Smooth muscle cell (in vitro differentiated cells): ENCODE measurements at regions not wholly inside any gene's neighbourhood (a gene's known extent, or its start where the extent isn't known, plus 50 kb on each side); places are given as distances from the start of the nearest gene placed in this dataset.

Source experiments
- DNase-seq: peaks from one replicate; lab custom pipeline; 2025; ENCODE audit not compliant: unreplicated experiment; lab: John Stamatoyannopoulos, UW
- H2AFZ ChIP-seq: fragments of 200-600 bp; sonication (generic); 2 replicates; pipeline ENCODE4 v1.6.0; 2016; ENCODE audit warnings: antibody characterized with exemption, low read depth, mild to moderate bottlenecking
- H3F3A ChIP-seq: fragments of 200-600 bp; sonication (generic); 2 replicates; pipeline ENCODE4 v1.6.0; 2017; ENCODE audit warnings: antibody characterized with exemption, low read depth
- H3K27ac ChIP-seq: fragments of 200-600 bp; sonication (generic); 2 replicates; pipeline ENCODE4 v1.5.1; 2016; ENCODE audit warnings: low read depth, mild to moderate bottlenecking
- H3K27me3 ChIP-seq: fragments of 200-600 bp; sonication (generic); 2 replicates; pipeline ENCODE4 v1.6.1; 2016; ENCODE audit warnings: low read depth, mild to moderate bottlenecking
- H3K36me3 ChIP-seq: fragments of 200-600 bp; sonication (generic); 2 replicates; pipeline ENCODE4 v1.5.1; 2016; ENCODE audit warnings: low read depth
- H3K4me1 ChIP-seq: fragments of 200-600 bp; sonication (generic); 2 replicates; pipeline ENCODE4 v1.5.1; 2016; ENCODE audit warnings: low read depth
- H3K4me2 ChIP-seq: fragments of 200-600 bp; sonication (generic); 2 replicates; pipeline ENCODE4 v1.6.0; 2016; ENCODE audit warnings: mild to moderate bottlenecking
- H3K4me3 ChIP-seq: fragments of 200-600 bp; sonication (generic); 2 replicates; pipeline ENCODE4 v1.5.1; 2016; ENCODE audit warnings: mild to moderate bottlenecking
- H3K79me2 ChIP-seq: fragments of 200-600 bp; sonication (generic); 2 replicates; pipeline ENCODE4 v1.6.0; 2016; ENCODE audit warnings: low read depth, mild to moderate bottlenecking
- H3K9ac ChIP-seq: fragments of 200-600 bp; sonication (generic); 2 replicates; pipeline ENCODE4 v1.6.0; 2016; ENCODE audit warnings: low read depth
- H3K9me3 ChIP-seq: fragments of 200-600 bp; sonication (generic); replicated peaks from 2 replicates; pipeline ENCODE4 v1.5.1; 2016; ENCODE audit warnings: low read depth
- H4K20me1 ChIP-seq: fragments of 200-600 bp; sonication (generic); 2 replicates; pipeline ENCODE4 v1.6.0; 2016; ENCODE audit warnings: low read depth
- CTCF ChIP-seq: fragments of 200-600 bp; sonication (generic); IDR thresholded peaks from 2 replicates; pipeline ENCODE4 v1.5.1; 2017; ENCODE audit warnings: borderline replicate concordance, mild to moderate bottlenecking, antibody characterized with exemption; ENCODE audit not compliant: insufficient read depth, poor library complexity, severe bottlenecking
- WGBS: methylation state at CpG from one replicate; pipeline ENCODE4 v1.1.7; 2016; ENCODE audit warnings: low lambda C conversion rate; 5-methylcytosine and 5-hydroxymethylcytosine counted together

DNA sequence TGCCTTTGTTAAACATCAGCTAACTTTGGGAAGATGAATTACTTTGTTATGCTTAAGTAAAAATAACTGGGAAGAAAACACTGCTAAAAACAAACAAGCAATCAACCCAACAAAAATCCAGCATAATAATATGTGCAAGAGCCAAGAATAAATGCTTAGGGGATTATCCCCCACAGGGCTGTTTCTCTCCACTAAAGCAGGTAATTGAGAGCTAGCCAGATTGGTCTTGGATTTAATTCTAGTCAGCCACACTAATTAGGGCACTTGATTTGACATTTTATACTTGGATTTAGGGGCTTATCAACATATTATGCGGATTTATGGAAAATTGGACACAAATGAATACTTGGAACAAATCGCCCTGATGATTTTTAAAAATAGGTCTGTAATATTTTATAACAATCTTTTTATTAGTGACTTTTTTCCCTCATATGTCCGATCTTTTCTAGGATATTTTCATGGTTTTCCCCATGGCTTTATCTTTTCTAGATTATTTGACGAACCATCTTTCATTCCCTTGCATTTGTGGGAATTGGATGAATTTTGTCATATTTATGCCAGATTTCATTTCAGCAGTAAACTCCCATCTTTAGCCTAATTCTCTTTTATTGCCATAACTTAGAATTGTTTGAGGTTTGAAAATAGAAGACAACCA lies 199.1 kb upstream of the NXPH2 start:
- Histone ChIP-seq H3F3A (no peaks in the 10 kb centered on the region), H3K36me3 (no peaks in the 10 kb centered on the region), H3K79me2 (no peaks in the 10 kb centered on the region), H3K27me3 (no peaks in the 10 kb centered on the region), H4K20me1 (no peaks in the 10 kb centered on the region), H3K4me1 (peaks cover 7% of the 10 kb centered on the region), H3K4me2 (no peak overlapping the region), H3K27ac (no peak overlapping the region), H3K4me3 (no peak overlapping the region), H3K9ac (no peak overlapping the region), H3K9me3 (no peaks in the 10 kb centered on the region), H2AFZ (no peak overlapping the region)
- no peak for DNase-seq
- 94% methylated on average over 4 of the region's 4 CpGs for WGBS
- no peak for TF ChIP-seq CTCF

- no peak for DNase-seq
- H3K4me2 ChIP-seq = peak overlapping the region; percentile 58
- H3K4me3 ChIP-seq = no peak overlapping the region
- H3K4me1 ChIP-seq = peaks cover 7% of the 10 kb centered on the region
- WGBS = 53% methylated on average over 1 of the region's 1 CpG
- no peaks in the 10 kb centered on the region for H3K79me2 ChIP-seq
- no peaks in the 10 kb centered on the region for H3K27me3 ChIP-seq
- peak overlapping the region; percentile 76 for H3K27ac ChIP-seq
- no peaks in the 10 kb centered on the region for H3K36me3 ChIP-seq
- no peak for TF ChIP-seq CTCF
- no peaks in the 10 kb centered on the region for H3F3A ChIP-seq
- no peaks in the 10 kb centered on the region for H4K20me1 ChIP-seq
- H3K9me3 ChIP-seq = no peaks in the 10 kb centered on the region
- peak overlapping the region; percentile 40 for H2AFZ ChIP-seq
- peak overlapping the region; percentile 2 for H3K9ac ChIP-seq
Measured at GRCh38 chr2:138974651-138975050, 194.5 kb upstream of the NXPH2 start.

- no peaks in the 10 kb centered on the region for H3F3A ChIP-seq
- H3K79me2 ChIP-seq = no peaks in the 10 kb centered on the region
- H4K20me1 ChIP-seq = no peaks in the 10 kb centered on the region
- H3K27me3 ChIP-seq = no peaks in the 10 kb centered on the region
- H3K36me3 ChIP-seq = no peaks in the 10 kb centered on the region
- no peak overlapping the region for H3K9ac ChIP-seq
- no peak overlapping the region for H2AFZ ChIP-seq
- H3K4me2 ChIP-seq = no peak overlapping the region
- no peak for DNase-seq
- WGBS = 54% methylated on average over 1 of the region's 1 CpG
- H3K4me1 ChIP-seq = no peaks in the 10 kb centered on the region
- H3K27ac ChIP-seq = no peak overlapping the region
- no peaks in the 10 kb centered on the region for H3K9me3 ChIP-seq
- no peak for TF ChIP-seq CTCF
- no peak overlapping the region for H3K4me3 ChIP-seq
Measured at GRCh38 chr2:138964418-138964817, 184.2 kb upstream of the NXPH2 start.

DNA sequence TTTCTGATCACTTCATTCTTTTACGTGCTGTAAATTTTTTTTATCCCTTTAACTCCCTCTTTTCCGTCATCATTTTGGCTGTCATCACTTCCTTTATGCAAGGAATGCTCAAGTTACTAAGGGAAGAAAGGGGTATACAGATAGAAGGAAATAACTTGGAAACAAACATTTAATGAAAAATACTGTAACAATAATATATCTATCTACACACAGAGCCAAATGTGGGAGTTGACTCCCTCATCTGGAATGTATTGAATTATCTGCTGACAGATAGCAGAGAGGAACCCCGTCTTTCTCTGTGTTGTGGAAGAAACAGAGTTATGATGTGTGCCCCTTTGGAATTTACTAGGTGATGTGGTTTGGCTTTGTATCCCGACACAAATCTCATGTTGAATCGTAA lies 182.5 kb upstream of the NXPH2 start:
- no peak overlapping the region for H3K4me2 ChIP-seq
- H3K79me2 ChIP-seq = no peaks in the 10 kb centered on the region
- no peak overlapping the region for H2AFZ ChIP-seq
- no peak overlapping the region for H3K27ac ChIP-seq
- DNase-seq = no peak
- H3K9ac ChIP-seq = no peak overlapping the region
- no peak overlapping the region for H3K4me3 ChIP-seq
- no peaks in the 10 kb centered on the region for H3K27me3 ChIP-seq
- H3F3A ChIP-seq = no peaks in the 10 kb centered on the region
- no peak for TF ChIP-seq CTCF
- H3K36me3 ChIP-seq = no peaks in the 10 kb centered on the region
- no peaks in the 10 kb centered on the region for H3K9me3 ChIP-seq
- 83% methylated on average over 5 of the region's 5 CpGs for WGBS
- no peaks in the 10 kb centered on the region for H3K4me1 ChIP-seq
- no peaks in the 10 kb centered on the region for H4K20me1 ChIP-seq
